Vagina (tissue), 2 donors: ENCODE measurements at regions not wholly inside any gene's neighbourhood (a gene's known extent, or its start where the extent isn't known, plus 50 kb on each side); places are given as distances from the start of the nearest gene placed in this dataset.

Experiments used
- CTCF ChIP-seq, 3 experiments: fragments of 450-650 bp in 2 of 3; fragments of 200-600 bp in 1 of 3; sonication (generic) in 1 of 3; IDR thresholded peaks; one replicate each; pipeline ENCODE4 v1.5.1; 2017 to 2019; ENCODE audit warnings: antibody characterized with exemption in 3 of 3, mild to moderate bottlenecking in 2 of 3, moderate library complexity in 2 of 3
- POLR2AphosphoS5 ChIP-seq, 2 donors: sonication (generic); formaldehyde crosslinking; IDR thresholded peaks; one replicate each; pipeline ENCODE4 v1.9.0; 2017; ENCODE audit warnings: antibody characterized with exemption in 2 of 2, mild to moderate bottlenecking in 2 of 2, low read depth in 1 of 2; ENCODE audit not compliant: insufficient read depth in 1 of 2

GRCh38 chr3:22373182-22373581 lies 622.2 kb upstream of the ZNF385D start:
- no peak for TF ChIP-seq CTCF (IDR thresholded peaks at IDR 0.05)
- TF ChIP-seq POLR2AphosphoS5 (IDR thresholded peaks at IDR 0.05; ENCODE audit: insufficient read depth in 1 of 2, low read depth in 1 of 2): no peak
